ELF-1 (cell line): ENCODE measurements at regions not wholly inside any gene's neighbourhood (a gene's known extent, or its start where the extent isn't known, plus 50 kb on each side); places are given as distances from the start of the nearest gene placed in this dataset.
"Not testable (repeated sequence)": the region's sequence is repeated elsewhere in the genome, so short reads cannot be mapped to it uniquely, and the experiment has no call there.

Source experiments
- DNase-seq: peaks from one replicate; pipeline ENCODE4 v3.0.0-alpha.2; 2016; ENCODE audit warnings: low read depth, low spot score

GRCh38 chr6:163745536-163746400, 331.2 kb downstream of the QKI start:
- peak; percentile 94 for DNase-seq

GRCh38 chr6:163744256-163744925, 329.9 kb downstream of the QKI start:
- no peak for DNase-seq

GRCh38 chr6:163743796-163744195, 329.3 kb downstream of the QKI start:
- no peak for DNase-seq

- peak; percentile 21 for DNase-seq
Measured at GRCh38 chr6:163741743-163742363, 327.3 kb downstream of the QKI start.

GRCh38 chr6:163741342-163741741, 326.8 kb downstream of the QKI start:
- DNase-seq, result no peak

GRCh38 chr6:163739966-163740365, 325.4 kb downstream of the QKI start:
- DNase-seq, result no peak

- no peak for DNase-seq
Measured at GRCh38 chr6:163739408-163739725, 324.8 kb downstream of the QKI start.

GRCh38 chr6:163738725-163739407, 324.3 kb downstream of the QKI start:
- DNase-seq, result no peak

- no peak for DNase-seq
Measured at GRCh38 chr6:163738304-163738703, 323.8 kb downstream of the QKI start.

GRCh38 chr6:163735076-163735475, 320.6 kb downstream of the QKI start:
- DNase-seq, result no peak

GRCh38 chr6:163733061-163733460, 318.5 kb downstream of the QKI start:
- DNase-seq, result no peak

GRCh38 chr6:163732479-163732878, 318.0 kb downstream of the QKI start:
- DNase-seq, result no peak

- not testable (repeated sequence) for DNase-seq
Measured at GRCh38 chr6:163732014-163732351, 317.5 kb downstream of the QKI start.

- peak; percentile 51 for DNase-seq
Measured at GRCh38 chr6:163731215-163732013, 316.9 kb downstream of the QKI start.

- DNase-seq, result peak; percentile 34
Measured at GRCh38 chr6:163730246-163731210, 316.0 kb downstream of the QKI start.

- DNase-seq, result no peak
Measured at GRCh38 chr6:163729127-163729872, 314.8 kb downstream of the QKI start.

- DNase-seq, result no peak
Measured at GRCh38 chr6:163728442-163729126, 314.1 kb downstream of the QKI start.

- DNase-seq, result no peak
Measured at GRCh38 chr6:163726037-163726695, 311.6 kb downstream of the QKI start.
